ENCODE measurements at regions not wholly inside any gene's neighbourhood (a gene's known extent, or its start where the extent isn't known, plus 50 kb on each side); places are given as distances from the start of the nearest gene placed in this dataset.

DNA sequence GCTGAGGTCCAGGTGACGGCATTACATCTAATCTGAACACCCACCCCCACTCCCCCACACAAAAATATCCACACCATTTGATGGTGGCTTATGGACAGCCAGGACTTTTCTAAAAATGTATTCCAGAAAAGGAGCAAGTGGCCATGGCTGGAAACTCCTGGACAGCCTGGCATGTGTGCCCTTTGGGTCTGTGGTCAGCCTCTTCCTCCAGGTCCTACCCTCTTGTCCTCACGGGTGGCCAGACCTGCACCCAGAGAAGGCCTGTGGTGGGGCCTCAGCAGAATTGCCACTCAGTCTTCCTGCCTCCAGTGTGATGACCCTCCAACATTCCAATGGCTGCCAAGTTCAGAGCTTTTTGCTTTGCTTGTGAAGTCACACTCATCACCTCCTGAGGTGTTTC is 600.6 kb downstream of the AJAP1 start:
- no peak for DNase-seq

GRCh38 chr1:5254131-5254725 is 599.8 kb downstream of the AJAP1 start:
- DNase-seq = no peak

DNA sequence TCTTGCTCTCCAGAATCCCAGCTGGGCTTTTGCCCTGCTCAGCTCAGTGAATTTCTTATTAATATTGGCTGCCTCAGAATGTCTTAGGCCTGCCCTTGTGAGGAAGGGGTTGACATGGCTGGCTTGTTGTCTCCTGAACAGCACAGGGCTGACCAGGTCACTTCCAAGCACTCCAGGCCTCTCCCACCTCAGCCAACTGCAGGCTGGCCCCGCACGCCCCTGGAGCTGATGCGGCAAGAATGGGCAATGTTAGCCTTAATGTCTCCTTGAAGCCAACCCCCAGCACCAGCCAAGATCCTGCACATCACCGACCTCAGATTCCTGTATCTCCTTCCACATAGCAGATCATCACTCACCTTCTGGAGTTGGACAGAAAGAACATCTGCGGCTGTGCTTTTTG is 598.6 kb downstream of the AJAP1 start:
- no peak for DNase-seq

DNA sequence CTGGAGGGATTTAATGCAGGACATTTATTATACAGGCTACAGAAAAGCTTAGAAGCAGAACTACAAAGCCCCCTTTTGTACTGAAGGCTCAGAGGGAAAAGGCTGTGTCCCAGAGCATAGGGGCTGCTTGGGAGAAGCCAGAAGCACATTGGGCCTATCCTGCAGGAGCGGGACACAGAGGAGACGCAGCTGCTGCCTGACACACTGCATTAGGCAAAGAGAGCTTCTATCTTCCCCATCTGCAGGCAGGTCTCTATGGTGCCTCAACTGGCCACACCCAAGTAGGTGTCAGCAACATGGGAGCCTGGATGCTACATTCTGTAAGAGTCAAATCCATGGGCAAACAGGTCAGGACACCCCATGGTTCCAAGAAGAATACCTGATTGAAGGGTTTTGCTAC is 595.9 kb downstream of the AJAP1 start:
- DNase-seq = no peak

DNA sequence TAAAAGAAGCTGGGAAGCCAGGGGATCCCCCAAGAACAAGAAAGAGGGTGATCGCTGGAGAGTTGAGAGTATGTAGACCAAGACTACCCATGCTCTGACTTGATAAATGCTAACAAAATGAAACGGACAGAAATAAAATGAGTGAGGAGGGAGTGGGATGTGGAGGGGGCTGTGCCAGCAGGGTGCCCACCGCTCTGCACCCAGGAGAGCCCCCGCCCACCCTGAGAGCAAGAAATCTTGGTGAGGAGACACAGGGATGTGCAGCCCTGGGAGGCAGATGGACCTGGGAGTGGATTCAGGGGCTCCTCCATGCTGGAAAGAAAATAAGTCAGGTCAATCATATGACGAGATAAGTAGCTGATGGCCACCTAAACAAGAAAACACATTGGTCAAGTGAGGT is 590.9 kb downstream of the AJAP1 start:
- DNase-seq = no peak

- DNase-seq = no peak
Observed at GRCh38 chr1:5244631-5245285, 590.3 kb downstream of the AJAP1 start.

- no peak for DNase-seq
Observed at GRCh38 chr1:5242850-5243249, 588.4 kb downstream of the AJAP1 start.

GRCh38 chr1:5239911-5240310 is 585.5 kb downstream of the AJAP1 start:
- DNase-seq = no peak

GRCh38 chr1:5238351-5239130 is 584.1 kb downstream of the AJAP1 start:
- DNase-seq = no peak

DNA sequence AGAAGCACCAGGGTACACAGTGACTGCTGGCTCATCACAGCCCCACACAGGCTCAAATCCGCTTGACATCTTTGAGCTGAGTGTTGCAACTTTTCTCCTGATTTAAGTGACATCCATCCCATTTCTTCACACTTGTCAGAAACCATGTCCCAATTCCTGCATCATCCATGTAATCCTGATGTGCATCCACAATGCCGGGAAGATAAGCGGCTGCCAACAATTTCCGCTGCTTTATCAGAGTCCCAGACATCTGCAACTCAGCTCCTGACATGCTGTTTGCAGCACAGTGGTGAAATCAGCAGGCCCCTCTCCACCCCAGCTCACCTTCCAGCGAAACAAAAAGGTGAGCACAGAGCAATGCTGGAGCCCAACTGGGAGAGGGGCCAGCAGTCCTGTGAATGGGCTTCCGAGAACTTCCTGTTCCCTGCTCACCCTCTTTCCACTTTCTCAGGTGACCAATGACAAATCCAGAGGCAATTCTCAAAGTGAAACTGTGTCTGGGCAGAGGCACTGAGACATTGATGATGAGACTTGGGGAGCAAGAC is 581.0 kb downstream of the AJAP1 start:
- DNase-seq = no peak

DNA sequence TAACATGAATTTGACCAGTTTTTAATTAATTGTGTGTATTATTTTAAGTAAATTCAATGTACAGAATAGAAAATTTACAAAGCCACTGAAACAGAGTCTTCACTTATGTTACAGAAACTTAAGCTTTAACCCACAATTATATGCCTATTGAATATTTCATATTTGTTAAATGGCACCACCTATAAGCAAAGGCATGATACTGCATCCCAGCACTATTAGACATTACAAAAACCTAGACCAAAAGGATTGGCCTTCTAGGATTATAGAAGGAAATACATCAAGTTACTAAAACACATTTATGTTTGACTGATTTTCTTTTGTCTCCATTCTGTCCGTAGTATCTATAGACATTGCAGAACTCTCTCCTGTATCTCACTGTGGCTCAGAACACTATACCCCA is 578.1 kb downstream of the AJAP1 start:
- DNase-seq = no peak

DNA sequence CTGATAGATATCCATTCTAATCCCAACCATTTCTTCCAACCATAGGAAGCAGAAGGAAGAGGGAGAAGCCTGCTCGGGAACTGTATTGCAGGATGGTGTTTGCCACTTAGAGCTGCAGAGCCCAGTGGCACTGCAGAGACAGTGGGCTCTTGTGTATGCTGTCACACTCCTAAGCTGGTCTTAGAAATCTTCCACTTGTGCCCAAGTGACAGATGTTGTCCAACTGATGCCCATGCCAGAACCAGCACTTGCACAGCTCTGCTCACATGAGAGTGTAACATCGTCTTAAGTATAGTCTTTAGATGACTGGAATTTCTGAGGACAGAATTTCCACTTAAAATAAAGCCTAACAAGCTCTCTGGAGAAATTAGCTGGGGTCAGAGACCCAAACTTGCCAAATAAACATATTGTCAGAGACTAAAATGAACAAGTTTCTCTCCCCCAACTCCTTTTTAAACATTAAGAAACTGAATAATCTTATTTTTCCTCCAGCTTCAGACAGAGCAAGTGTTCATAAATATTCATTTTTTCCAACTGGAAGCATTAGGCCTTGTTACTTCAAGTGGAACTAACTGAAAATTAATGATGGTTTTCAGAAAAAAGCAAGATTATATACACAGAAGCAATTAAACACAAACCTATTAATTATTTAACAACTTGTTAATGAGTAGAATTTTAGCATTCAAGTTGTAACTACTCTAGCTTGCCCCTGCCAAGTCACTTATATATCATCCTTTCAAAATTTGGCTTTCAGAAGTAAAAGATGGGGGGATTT is 577.3 kb downstream of the AJAP1 start:
- DNase-seq = no peak

DNA sequence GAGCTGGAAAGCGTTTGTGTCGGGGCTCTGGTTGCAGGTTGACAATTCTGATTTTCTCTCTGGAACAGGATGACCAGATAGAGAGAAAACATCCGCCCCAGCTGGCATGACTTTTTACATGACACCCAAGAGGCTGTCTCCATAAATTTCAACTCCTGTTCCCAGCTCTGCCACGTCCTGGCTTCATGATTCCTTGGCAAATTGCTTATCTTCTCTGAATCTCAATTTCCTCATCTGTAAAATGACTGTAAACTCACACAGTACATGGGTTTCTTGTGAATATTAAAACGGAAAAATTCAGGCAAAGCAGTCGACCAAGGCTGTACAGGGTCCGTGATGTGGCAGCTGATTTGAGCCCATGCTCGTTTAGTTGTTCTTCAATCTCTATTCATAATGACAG is 572.7 kb downstream of the AJAP1 start:
- DNase-seq = no peak

DNA sequence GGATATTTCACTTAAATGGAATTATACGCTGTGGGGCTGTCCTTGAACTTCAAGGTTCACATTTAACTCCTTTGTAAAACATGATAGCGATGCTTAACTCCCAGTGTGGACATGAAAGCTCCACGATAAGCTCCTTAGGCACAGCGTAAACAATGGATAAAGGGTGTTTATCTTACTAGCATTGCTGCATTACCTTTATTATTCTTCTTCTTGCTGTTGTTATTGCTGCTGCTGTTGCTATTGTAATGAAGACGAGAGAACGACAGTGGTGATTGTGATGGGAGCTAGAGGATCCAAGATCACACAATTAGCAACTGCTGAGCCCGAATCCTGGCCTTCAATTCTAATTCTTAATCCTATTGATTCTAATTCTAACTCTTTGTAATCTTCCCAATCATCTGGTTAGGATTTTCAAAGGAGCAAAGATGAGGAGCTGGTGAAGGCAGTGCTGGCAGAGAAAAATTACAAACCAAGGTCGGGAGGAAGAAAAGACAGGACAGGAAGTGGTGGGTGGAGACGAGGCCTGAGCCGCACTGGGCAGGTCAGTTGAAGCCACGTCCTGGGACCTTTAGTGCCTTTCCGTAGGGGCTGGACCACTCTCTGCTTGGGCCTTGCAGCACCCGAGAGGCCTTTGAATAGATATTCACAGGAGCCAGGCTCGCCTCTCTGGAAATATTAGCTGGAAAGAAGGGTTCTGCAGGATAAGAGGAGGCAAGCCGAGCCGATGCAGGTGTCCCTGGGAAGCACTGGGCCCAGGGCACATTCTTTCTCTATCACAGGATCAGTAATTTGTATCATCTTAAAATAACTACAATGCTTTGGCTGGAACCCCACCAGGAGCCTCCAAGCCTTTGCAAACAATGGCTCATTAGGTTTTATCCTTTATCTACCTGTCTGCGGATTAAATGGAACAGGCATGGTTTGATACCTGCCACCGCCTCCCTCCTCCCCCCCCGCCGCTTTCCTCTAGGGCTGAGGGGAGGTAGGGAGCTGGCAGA is 571.6 kb downstream of the AJAP1 start:
- no peak for DNase-seq

DNA sequence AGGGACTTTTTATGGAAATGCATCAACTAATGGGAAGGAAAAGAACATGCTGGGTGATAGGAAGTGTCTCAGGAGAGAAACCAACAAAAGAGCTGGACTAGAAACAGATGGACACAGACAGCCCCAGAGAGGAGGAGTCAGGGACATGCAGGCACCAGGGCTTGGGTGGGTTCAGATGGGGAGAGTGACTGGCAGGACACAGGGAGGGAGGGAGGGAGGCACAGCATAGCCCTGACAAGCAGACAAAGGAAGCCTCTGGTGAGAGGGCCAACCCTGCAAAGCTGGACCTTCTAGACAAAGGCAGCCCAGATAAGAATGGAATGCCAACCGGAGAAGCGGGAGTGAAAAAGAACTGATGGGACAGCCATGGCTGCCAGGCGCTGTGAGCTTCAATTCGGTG is 568.8 kb downstream of the AJAP1 start:
- DNase-seq = no peak

DNA sequence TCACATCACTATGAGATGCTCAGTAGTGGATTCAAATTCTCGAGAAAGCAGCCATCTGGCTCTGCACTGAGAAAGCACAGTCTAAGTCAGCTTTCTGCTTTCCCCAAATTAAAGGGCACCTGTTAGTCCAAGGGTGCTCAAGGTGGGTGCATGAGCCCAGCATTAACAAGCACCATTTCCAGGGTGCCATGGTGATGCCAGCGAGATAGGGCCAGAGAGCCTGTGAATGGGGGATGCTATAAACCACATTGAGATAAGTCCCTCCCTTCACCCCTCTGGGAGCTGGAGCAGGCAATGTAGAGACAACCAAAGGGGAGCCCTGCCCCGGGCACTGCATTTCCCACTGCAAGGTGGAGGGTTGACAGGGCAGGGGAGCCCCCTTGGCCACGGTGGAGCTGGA is 568.2 kb downstream of the AJAP1 start:
- DNase-seq = no peak

DNA sequence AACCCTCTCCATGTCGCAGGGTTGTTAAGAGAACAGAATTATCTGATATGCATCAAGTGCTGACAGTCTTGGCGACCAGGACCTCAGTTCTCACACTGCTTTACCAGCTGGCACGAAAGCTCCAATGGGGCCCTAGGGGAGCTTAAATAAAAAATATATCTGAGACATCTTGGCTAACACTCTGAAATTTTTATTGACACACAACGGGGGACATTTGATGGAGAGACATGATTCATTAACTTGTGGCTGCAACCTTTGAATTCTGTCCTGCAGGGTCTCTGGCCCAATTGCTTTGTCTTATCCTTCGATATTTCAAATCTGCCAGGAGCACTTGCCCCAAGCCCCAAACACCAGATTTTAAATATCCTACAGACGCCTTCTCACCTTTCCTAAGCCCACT is 567.0 kb downstream of the AJAP1 start:
- no peak for DNase-seq

DNA sequence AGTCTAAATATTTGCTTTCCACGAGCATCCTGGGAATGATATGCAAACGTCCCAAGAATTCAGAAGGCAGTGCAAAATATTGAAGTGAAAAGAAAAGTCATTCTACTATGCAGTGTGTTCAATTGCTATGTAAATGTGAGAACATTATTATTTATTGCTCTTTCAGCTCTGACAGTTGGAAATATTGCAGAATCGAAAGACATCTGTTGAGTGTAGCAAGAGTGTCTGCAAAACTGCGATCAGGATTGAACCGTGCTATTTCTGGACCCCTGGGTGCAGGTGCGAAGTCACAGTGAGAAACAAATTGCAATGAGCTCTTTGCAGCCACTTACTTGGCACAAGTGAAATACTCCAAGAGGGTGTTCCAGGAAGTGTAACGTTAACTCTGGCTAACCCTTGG is 566.4 kb downstream of the AJAP1 start:
- no peak for DNase-seq

GRCh38 chr1:5220421-5220820 is 566.0 kb downstream of the AJAP1 start:
- DNase-seq = no peak

GRCh38 chr1:5200006-5200405 is 545.6 kb downstream of the AJAP1 start:
- DNase-seq = no peak

- DNase-seq = no peak
Observed at GRCh38 chr1:5198328-5198727, 543.9 kb downstream of the AJAP1 start.

DNA sequence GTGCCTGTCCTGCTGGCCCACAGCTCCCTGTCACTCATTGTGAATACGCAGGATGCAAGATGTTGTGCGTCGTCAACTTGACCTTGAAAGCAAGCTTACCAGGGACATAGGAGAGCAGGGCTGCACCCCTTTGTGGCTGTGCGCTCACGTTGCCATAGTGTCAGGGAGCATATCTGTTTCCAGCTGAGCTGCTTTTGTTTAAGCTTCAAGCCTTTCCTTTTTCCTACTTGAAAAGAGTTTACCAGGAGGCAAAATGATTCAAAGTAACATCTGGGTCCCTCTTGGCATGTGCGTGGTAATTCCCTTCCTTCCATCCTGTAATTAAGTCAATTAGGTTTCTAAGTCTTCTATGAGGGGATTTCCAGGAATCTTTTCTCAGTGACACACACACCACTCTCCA is 537.1 kb downstream of the AJAP1 start:
- no peak for DNase-seq
